NCI-H1048 (cell line): ENCODE measurements at regions not wholly inside any gene's neighbourhood (a gene's known extent, or its start where the extent isn't known, plus 50 kb on each side); places are given as distances from the start of the nearest gene placed in this dataset.

Source experiments
- DNase-seq: peaks from one replicate; lab custom pipeline; 2025; lab: John Stamatoyannopoulos, UW

- DNase-seq: no peak
These were observed 292.2 kb downstream of the MN1 start for GRCh38 chr22:27509132-27509920.

DNA sequence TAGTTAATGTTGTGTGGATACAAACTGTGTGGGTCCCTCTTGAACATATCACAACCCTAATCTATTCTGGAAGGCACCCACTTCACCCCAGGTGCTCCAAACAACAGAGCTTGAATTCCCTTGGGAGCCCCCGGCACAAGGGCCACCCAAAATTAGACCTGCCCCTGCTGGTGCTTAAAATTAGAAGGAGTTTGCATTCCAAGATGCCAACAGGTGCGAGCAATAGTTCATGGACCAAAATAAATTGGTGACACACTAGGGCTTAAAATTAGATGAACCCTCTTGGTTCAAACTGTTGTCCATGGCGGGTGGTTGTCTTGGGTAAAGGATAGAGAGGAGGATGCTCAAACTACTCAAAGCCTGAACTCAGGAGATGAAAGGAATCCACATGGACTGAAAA is 291.5 kb downstream of the MN1 start:
- DNase-seq: no peak

DNA sequence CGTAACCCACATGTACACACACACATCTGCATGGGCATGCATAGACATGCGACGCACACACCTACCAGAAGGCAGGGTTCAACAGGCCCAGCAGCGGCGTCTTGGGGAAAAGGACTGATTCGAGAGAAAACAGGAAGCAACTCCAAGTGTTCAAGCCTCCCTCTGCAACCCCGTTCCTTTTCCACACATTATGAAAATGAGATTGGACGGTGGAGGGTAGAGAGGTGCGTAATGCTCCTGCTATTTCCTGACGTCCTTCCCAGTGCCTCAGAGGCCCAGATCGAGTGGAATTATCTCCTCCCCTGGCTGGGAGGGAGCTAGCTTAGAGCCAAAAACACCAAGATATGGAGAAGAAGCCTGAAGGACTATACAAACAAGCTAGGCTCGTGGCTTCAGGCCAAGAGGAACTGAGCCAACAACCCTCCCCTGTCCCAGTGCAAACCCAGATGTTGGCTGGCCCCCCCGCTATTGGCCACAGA is 289.2 kb downstream of the MN1 start:
- DNase-seq: no peak

DNA sequence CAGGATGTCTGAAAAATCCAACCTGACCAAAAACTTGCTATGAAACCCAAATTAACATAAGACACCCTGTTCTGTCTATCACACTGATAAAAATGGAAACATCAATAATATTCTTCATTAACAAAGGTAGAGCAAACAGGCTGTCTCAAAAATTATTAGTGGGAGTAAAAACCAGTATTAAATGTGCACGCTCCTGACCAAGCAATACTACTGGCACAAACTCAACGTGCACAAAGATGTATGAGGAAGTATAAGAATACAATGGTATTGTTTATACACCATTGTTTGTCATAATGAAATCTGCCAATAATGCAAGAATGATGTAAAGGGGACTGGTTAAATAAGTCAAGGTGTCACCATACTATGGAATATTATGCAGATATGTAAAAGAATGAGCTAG is 288.5 kb downstream of the MN1 start:
- no peak for DNase-seq

GRCh38 chr22:27514601-27515523 is 286.7 kb downstream of the MN1 start:
- no peak for DNase-seq

- no peak for DNase-seq
These were observed 284.0 kb downstream of the MN1 start for GRCh38 chr22:27517361-27518155.

DNA sequence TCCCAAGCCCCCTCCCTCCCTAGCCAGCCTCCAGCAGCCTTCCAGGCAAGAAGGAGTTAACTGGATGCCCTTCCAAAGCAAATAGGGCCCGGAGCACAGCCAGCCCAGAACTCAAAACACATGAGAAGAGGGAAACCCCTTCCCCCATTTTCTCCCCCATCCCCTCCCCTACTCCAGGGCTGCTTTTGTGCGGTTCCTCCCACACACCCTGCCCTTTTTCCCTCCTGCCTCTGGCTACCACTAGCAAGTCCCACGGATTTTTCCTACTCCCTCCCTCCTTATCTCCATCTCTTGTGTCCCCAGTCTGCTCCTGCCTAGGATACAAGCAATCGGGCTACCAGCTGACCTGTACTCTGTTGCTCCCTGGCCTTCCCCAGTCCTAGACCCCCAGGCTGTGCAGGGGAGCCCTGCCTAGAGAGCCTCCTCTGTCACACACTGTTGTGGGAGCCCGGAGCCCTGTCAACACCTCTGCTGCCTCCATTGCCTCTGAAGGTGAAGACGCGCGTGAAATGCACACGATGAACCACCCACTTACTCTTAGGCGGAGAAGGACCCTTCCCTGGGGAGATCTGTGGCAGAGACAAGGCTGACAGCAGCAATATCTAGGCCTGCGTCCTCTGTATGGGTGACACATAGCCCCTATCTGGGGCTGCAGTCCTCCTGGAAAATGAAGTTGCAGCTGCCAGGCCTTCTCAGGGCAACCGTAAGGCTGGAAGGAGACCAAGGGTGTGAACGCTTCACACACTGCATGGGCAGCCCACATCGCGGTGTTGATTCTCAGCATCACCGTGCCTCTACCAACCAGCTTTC is 282.8 kb downstream of the MN1 start:
- no peak for DNase-seq

DNA sequence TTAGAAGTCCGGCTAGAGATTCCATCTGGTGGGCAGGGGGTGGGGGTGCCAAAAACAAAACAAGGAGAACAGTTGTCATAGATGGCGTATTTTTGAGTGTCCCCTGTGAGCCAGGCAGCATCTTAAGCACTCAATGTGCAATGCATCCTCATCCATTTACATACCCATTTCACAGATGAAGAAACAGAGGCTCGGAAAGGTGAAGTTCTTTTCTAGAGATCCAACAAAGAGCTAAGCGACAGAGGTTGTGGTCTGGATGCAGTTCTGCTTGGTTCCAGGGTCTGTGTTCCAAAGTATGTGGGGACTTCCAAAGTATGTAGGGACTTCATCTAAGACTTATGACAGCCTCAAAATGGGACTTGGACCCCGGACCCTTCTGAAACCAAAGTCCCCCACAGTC is 277.8 kb downstream of the MN1 start:
- no peak for DNase-seq

DNA sequence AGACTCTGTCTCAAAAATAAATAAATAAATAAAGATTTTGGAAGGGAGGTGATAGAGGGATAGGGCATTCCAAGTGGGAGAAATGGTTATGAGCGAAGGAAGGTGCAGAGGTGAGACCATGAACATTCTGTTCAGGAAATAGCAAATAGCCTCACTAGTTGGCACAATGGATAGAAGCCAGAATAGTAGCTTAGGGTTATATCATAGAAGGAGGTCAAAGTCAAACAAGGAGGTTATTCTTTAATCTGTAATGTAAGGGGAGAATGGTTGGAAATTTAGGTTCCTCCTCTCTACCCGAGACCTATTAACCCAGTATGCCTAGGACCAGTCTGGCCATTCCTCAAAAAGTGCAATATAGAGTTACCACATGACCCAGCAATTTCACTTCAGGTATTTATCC is 275.8 kb downstream of the MN1 start:
- no peak for DNase-seq

DNA sequence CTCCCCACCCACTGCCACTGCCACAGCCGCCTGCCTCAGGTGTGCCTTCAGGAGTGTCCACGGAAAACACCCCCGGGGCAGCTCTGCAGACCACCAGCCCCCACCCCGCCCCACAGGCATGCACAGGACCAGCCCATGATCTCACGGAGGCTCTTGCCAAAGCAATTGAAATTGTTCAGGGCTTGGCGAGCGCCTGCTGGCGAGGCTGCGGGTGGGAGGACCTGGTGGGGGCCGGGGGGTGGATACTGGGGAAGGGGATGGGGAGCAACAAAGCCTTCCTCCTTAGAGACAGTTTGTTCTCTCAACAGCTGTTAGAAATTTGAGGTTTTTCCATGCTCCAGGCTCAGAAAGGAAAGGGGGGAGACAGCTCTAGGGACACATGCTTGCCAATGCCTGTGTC is 274.7 kb downstream of the MN1 start:
- no peak for DNase-seq

- DNase-seq: no peak
These were observed 269.6 kb downstream of the MN1 start for GRCh38 chr22:27531782-27532530.

DNA sequence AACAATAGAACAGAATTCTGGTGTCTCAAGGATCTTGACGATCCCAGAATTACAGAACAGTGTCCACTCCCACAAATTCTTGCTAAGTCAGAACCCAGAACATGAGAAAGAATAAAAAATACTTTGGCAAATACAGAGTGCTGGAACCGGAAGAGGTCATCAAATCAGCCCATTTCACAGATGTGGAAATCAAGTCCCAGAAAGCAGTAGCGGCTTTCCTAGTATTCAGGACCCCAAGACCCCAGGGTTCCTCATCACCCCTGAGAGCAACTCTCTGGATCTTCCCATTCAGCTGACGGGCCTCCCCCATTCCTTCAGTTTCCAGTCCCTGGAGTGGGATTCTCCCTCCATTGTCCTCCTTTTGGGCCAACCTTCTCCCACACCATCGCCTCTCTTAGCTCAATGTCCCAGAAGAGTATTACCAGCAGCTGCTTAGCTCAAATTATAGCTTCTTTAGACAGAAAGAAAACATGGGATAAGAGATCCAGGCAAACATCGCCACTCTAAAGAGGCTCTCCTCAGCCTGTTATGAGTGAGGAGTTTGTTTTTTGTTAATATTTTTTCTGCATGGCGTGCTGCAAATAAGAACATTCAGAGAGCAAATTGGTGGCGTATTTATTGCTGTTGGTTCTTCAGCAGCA is 268.3 kb downstream of the MN1 start:
- DNase-seq: no peak

DNA sequence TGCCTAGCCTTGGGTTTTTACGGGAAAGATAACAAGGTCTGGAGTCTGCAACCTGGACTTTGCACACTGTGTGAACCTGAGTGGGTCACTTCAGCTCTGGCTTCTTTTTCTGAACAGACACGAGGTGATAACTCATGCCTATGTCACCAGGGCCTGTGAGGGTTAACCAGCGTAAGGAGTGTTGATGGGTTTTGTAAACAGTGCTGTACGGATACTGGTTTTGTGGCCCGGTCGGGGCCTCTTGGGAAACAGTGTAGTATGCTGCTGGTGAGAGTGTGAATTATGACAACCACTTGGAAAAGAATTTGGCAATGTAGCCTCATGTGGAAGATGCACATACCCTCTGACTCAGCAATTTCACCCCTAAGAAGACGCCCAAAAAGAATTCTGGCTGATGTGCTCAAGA is 266.8 kb downstream of the MN1 start:
- no peak for DNase-seq

DNA sequence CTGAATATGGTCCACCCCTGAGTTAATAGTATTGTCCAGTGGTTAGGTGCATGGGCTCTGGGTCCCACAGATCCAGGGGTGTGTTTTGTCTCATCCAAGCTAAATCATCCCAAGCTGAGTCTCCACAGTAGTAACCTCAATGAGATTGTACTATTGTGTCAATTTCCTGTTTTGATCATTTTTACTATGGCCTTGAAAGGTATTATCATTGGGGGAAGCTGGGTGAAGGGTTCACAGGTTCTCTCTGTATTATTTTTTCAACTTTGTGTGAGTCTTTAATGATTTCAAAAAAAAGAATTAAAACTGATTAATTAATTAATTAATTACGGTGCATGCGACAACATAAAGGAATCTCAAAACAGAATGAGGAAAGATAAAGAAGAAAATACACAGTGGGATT is 266.1 kb downstream of the MN1 start:
- no peak for DNase-seq

DNA sequence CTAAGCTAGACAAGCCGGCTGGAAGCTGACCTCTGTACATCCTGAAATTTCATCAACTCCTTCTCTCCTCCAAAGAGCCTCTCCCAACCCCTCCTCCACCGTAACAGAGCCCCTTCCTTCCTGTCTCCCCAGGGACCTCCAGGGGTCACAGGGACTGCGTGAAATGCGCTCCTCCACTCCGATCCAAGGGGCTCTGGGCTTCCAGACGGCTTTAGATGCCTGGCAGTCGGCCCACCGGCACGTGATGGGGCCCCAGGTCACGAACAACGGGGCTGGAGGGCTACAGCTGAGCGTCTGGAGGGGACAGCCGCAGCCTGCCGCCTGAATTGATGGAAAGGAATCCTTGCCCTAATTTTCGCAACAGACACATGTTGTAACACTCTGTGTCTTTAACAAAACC is 264.1 kb downstream of the MN1 start:
- DNase-seq: no peak

DNA sequence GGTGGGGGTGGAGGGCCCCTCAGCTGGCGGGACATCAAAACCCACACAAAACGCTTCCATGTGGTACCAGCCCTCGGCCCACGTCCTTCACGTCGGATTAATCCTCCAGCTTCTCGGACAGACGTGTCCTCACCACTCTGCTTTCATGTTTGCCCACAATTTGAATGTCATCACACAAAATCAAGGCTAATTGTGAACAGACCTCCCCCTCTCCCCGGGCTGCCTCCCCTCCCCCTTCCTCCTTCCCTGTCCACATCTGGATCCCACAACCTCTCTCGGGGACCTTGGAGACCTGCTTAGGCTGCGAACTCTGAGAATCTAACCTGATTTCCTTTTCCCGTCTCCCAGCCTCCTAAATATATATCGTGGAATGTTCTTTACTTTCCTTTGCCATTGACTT is 262.9 kb downstream of the MN1 start:
- no peak for DNase-seq

- no peak for DNase-seq
These were observed 261.3 kb downstream of the MN1 start for GRCh38 chr22:27540247-27540646.

DNA sequence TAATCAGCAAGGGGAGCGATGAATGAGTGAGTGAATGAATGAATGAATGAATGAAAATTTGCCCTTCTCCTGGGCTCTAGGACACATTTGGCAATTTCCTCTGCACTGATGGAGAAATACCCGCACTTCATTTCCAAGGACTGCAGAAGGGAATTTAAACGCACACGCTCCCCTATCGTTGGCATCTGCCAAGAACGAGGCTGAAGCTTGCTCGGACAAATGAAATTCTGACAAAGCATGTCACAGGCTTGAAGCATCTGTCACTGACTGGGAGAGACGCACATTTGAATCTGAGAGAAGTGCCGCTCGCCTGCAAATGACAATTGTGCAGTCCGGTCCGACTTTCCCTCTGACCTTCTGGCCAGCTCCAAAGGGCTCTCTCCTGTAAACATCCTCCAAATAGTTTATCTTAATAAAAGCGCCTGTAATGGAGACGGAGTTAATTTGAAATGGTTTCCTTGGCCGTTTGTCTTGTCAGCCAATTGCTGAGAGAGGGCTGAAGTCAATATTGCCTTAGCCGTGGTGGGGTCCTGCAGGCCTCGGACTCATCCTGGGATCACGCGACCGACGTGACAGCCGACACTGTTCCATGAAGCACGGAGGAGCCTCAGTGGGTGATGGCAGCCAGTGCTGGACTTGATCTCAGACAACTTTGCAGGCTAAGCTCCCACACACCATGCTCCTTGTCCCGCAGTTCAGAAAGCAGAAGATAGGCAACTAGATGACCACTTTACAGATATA is 260.7 kb downstream of the MN1 start:
- DNase-seq: no peak

- DNase-seq: no peak
These were observed 259.7 kb downstream of the MN1 start for GRCh38 chr22:27541836-27542235.

- DNase-seq: no peak
These were observed 259.0 kb downstream of the MN1 start for GRCh38 chr22:27542602-27543001.
